C4-2B (cell line): ENCODE measurements at regions not wholly inside any gene's neighbourhood (a gene's known extent, or its start where the extent isn't known, plus 50 kb on each side); places are given as distances from the start of the nearest gene placed in this dataset.

Source experiments
- H3K27ac ChIP-seq: fragments of 450-650 bp; 2 replicates; pipeline ENCODE4 v1.5.1; 2017
- ZFX ChIP-seq: fragments of 450-650 bp; IDR thresholded peaks from 2 replicates; pipeline ENCODE4 v1.6.1; 2017
- TF ChIP-seq, protein P1 (sequence below): fragments of 450-650 bp; conservative IDR thresholded peaks from 2 replicates; pipeline ENCODE4 v1.5.1; 2017; ENCODE audit warnings: mild to moderate bottlenecking

- H3K27ac ChIP-seq: no peak overlapping the region
- TF ChIP-seq, protein P1, sequence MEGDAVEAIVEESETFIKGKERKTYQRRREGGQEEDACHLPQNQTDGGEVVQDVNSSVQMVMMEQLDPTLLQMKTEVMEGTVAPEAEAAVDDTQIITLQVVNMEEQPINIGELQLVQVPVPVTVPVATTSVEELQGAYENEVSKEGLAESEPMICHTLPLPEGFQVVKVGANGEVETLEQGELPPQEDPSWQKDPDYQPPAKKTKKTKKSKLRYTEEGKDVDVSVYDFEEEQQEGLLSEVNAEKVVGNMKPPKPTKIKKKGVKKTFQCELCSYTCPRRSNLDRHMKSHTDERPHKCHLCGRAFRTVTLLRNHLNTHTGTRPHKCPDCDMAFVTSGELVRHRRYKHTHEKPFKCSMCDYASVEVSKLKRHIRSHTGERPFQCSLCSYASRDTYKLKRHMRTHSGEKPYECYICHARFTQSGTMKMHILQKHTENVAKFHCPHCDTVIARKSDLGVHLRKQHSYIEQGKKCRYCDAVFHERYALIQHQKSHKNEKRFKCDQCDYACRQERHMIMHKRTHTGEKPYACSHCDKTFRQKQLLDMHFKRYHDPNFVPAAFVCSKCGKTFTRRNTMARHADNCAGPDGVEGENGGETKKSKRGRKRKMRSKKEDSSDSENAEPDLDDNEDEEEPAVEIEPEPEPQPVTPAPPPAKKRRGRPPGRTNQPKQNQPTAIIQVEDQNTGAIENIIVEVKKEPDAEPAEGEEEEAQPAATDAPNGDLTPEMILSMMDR: no peak
- TF ChIP-seq ZFX: no peak
Measured at GRCh38 chr6:40816601-40817000, 222.4 kb downstream of the UNC5CL start.

- TF ChIP-seq ZFX: no peak
- TF ChIP-seq, protein P1: no peak
- H3K27ac ChIP-seq: no peak overlapping the region
Measured at GRCh38 chr6:40815731-40816130, 223.3 kb downstream of the UNC5CL start.

- no peak overlapping the region for H3K27ac ChIP-seq
- no peak for TF ChIP-seq ZFX
- TF ChIP-seq, protein P1: no peak
Measured at GRCh38 chr6:40810171-40810570, 223.0 kb upstream of the LRFN2 start.

- no peak overlapping the region for H3K27ac ChIP-seq
- TF ChIP-seq, protein P1: no peak
- no peak for TF ChIP-seq ZFX
Measured at GRCh38 chr6:40809627-40810026, 222.5 kb upstream of the LRFN2 start.

GRCh38 chr6:40807484-40807883 is 220.3 kb upstream of the LRFN2 start:
- H3K27ac ChIP-seq: no peak overlapping the region
- TF ChIP-seq, protein P1: no peak
- no peak for TF ChIP-seq ZFX

GRCh38 chr6:40806256-40806864 is 219.2 kb upstream of the LRFN2 start:
- no peak for TF ChIP-seq ZFX
- TF ChIP-seq, protein P1: no peak
- H3K27ac ChIP-seq: no peak overlapping the region

GRCh38 chr6:40805336-40805735 is 218.2 kb upstream of the LRFN2 start:
- no peak overlapping the region for H3K27ac ChIP-seq
- TF ChIP-seq, protein P1: no peak; the same call in 1 of the 2 replicates
- TF ChIP-seq ZFX: no peak
